ENCODE measurements at regions not wholly inside any gene's neighbourhood (a gene's known extent, or its start where the extent isn't known, plus 50 kb on each side); places are given as distances from the start of the nearest gene placed in this dataset.
"Not testable (repeated sequence)": the region's sequence is repeated elsewhere in the genome, so short reads cannot be mapped to it uniquely, and the experiment has no call there.

- DNase-seq (ENCODE audit: low read depth in 3 of 3) = no peak
Observed at GRCh38 chr3:21238661-21239060, 512.3 kb downstream of the ZNF385D start.

DNA sequence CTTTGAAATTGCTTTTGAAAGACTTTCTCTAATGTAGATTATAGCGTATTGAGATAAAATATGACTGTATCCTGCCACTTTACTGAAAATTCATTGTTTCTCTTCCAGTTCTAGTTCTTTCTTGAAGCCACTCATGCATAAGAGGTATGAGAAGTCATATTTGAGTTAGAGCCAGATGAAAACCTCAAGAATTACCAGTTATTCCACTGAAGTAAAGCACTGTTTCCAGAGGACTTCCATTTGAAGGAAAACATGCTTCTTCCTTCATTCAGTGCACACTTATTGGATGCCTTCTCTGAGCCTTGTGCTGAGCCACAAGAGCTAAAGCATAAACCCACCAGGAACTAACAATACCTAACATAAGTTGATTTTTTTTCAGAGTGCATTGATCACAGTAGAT, 513.4 kb downstream of the ZNF385D start:
- no peak for DNase-seq (ENCODE audit: low read depth in 3 of 3)

GRCh38 chr3:21235491-21235890, 515.5 kb downstream of the ZNF385D start:
- no peak for DNase-seq (ENCODE audit: low read depth in 3 of 3)

DNA sequence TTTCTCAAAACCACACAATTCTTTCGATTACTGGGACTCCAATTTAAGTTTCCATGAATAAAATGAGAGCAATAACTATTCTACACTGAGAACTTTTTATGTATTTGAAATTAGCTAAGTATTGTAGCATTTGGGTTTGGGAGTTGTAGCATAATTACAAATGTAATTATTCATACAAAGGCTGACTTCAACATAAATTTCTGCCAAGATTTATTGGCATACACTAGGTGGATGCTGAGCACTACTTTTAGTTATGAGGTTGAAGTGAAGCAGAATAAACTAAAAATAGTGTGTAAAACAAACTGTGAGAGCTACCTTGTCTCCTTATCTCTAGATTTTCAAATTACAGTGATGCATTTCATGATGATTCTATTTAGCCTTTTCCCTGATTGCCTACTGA, 516.1 kb downstream of the ZNF385D start:
- no peak for DNase-seq (ENCODE audit: low read depth in 3 of 3)

- no peak for DNase-seq (ENCODE audit: low read depth in 3 of 3)
Observed at GRCh38 chr3:21229426-21230135, 521.4 kb downstream of the ZNF385D start.

DNA sequence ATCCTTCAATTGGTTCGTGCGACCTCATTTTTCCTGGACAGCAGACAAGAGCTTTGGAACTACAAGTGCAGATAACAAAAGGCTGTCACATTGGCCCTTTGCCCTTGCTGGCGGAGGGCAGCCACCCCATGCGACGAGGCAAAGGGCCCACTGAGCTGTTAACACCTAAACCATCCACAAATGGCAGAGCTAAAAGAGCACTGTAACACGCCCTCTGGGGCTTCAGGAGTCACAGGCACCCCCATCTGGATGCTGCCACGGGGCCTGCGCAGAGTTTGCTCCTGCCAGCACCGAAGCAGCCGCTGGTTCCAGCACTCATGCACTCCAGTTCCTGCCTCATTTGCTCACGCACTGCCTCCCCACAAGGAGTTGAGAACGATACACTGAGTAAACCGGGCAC, 524.9 kb downstream of the ZNF385D start:
- DNase-seq (ENCODE audit: low read depth in 3 of 3) = no peak

- DNase-seq (ENCODE audit: low read depth in 3 of 3) = no peak
Observed at GRCh38 chr3:21220944-21221343, 530.1 kb downstream of the ZNF385D start.

- no peak for DNase-seq (ENCODE audit: low read depth in 3 of 3)
Observed at GRCh38 chr3:21216598-21216997, 534.4 kb downstream of the ZNF385D start.

DNA sequence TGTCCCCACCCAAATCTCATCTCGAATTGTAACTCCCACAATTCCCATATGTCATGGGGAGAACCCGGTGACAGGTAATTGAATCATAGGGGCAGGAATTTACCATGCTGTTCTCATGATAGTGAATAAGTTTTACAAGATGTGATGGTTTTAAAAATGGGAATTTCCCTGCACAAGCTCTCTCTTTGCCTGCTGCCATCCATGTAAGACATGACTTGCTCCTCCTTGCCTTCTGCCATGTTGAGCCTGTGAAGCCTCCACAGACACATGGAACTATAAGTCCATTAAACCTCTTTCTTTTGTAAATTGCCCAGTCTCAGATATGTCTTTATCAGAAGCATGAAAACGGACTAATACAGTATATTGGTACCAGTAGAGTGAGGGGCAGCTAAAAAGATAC, 546.9 kb downstream of the ZNF385D start:
- not testable (repeated sequence) for DNase-seq (ENCODE audit: low read depth in 3 of 3)

GRCh38 chr3:21195203-21195602, 555.8 kb downstream of the ZNF385D start:
- DNase-seq (ENCODE audit: low read depth in 3 of 3) = no peak

DNA sequence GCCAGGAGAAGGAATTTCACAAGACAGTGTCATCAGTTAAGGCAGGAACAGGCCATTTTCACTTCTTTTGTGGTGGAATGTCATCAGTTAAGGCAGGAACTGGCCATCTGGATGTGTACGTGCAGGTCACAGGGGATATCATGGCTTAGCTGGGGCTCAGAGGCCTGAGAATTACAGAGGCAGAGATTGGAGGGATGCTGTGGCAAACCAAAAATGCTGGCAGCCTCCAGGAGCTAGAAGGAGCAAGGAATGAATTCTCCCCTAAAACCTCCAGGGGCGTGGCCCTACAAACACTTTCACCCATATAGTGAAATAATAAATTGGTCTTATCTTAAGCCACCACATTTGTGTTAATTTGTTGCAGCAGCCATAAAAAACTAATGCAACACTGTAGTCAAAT, 557.0 kb downstream of the ZNF385D start:
- not testable (repeated sequence) for DNase-seq (ENCODE audit: low read depth in 3 of 3)

DNA sequence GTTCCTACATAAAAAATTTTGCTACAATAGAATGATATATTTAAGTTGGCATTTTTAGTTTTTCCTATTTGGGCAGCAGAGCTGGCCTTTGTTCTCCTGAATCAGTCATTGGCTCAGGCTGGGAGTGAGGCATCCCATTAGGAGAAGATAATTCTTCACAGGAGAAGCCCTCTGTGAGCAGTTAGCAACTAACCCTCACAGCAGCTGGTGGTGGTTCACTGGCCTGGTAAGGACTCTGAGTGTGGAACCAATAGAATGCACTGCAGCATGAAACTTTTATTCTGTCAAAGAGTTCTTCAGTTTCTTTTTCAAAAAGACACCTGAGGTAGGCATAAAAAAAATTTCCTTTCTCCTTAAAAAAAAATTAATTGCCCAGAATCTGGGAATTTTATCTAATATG, 562.6 kb downstream of the ZNF385D start:
- no peak for DNase-seq (ENCODE audit: low read depth in 3 of 3)

DNA sequence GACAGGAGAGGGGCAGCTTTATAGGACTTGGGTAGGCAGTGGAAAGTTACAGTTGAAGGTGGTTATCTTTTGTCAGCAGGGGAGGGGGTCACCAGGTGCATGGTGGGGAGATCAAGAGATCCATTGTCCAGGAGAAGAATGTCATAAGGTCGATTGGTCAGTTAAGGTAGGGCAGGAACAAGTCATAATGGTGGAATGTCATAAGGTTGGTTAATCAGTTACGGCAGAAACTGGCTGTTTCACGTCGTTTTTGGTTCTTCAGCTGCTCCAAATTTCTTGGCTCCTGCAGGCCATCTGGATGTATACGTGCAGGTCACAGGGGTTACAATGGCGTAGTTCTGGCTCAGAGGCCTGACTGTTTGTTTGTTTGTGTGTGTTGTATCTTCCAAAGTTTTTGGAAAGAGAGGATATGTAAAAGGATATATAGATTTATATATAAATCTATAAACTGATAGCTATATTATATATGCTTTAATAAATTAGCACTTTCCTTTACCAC, 565.1 kb downstream of the ZNF385D start:
- DNase-seq (ENCODE audit: low read depth in 3 of 3) = no peak

DNA sequence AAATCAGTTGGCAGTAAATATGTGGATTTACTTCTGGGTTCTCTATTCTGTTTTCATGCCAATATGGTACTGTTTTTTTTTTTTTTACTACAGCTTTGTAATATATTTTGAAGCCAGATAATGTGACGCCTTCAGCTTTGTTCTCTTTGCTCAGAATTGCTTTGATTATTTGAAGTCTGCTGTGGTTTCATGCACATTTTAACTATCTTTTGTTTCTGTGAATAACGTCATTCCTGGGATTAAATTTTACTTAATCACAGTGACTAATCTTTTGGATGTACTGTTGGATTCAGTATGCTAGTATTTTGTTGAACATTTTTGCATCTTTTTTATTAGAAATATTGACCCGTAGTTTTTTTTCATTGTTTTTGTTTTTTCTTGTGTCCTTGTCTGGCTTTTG, 576.5 kb downstream of the ZNF385D start:
- DNase-seq (ENCODE audit: low read depth in 3 of 3) = no peak

GRCh38 chr3:21170964-21171363, 580.0 kb downstream of the ZNF385D start:
- DNase-seq (ENCODE audit: low read depth in 3 of 3) = no peak

DNA sequence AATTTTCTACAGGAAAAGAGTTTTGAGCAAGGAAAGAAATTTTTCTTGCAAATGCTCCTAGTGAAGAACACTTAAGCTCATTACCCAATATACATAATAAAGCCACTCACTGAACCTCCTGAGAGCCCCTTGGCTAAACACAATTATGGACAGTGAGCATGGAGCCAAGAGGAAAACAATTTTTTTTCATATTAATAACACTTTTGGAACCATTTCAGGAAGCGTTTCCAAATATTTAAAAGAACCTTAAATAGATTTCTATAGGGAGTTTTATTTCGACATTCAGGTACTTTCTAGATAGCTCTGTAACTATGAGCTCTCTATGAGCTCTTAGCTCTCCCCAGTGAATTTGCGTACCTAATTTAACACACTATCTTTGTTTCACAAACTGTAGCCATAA, 581.1 kb downstream of the ZNF385D start:
- DNase-seq (ENCODE audit: low read depth in 3 of 3) = no peak

- no peak for DNase-seq (ENCODE audit: low read depth in 3 of 3)
Observed at GRCh38 chr3:21168471-21168870, 582.5 kb downstream of the ZNF385D start.

DNA sequence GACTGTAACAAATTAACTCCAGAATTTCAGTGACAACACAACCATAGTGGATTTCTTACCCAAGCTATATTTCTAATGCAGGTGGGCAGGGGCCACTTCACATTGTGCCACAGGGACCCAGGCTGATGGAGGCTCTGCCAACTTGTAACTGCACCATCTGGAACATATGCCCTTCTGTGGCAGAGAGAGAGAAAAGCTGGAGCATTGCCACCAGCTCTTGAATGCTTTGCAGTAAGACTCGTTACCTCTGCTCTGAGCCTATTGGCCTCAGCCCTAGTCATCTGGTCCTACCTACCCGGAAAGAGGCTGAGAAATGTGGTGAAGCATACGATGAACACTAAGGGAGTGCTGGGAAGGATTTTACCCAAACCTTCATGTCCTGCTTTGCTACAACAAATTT, 587.1 kb downstream of the ZNF385D start:
- no peak for DNase-seq (ENCODE audit: low read depth in 3 of 3)

DNA sequence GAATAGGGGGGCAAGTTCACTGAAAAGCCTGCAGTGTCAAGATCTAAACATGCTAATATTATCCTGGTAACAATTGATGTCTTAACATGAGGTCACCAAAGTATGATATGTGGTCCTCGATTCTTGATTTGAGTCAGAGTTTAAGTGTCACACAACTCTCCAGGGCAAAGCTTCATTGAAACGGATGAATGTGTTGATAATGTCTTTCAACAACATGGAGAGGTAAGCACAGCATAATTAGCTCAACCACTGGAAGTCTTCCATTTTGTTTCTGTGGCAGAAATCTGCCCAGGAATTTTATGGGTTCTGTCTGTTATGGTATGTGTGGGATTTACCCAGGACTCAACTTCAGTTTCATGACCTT, 591.5 kb downstream of the ZNF385D start:
- DNase-seq (ENCODE audit: low read depth in 3 of 3) = no peak

DNA sequence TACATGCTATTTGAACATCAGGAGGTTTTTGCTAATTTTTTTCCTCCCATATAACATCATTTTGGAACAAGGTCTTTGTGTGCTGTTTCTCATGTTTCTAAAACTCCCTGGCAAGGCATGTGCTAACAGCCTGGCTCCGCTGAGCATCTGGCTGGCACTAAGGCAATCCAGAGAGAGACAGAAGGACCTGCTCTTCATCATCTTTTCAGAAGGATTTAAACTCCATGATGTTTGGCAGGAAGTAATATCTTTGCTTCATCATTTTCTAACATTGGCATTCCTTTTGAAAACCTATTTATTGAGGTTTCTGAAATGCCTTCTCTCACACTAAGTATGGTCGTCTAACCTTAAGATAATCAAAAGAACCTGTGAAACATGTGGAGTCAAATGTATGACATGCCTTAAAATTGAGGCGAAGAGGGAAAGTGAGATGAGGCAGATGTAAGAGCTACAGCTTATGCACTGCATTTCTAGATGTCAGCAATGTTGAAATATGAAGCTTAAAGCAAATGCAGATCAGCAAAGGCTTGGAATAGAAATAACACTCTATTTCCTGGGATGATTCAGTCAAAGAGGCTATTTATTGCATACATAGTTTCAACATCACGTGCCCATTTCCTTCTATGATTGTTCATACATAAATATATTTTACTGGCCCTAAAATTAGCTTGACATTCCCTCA, 592.0 kb downstream of the ZNF385D start:
- DNase-seq (ENCODE audit: low read depth in 3 of 3) = no peak

DNA sequence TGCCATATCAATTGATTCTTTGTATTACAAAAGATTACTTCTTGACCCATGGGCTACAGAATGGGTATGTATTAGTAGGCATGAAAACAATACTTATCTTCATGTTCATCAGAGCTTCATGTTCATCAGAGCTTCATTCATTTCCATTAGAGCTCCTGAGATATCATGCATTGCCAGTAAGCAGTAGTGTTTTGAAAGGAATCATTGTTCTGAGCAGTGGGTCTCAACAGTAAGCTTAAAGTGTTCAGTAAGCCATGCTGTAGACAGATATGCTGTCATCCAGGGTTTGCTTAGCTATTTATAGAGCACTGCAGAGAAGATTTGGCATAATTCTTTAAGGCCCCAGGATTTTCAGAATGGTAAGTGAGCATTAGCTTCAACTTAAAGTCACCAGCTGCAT, 596.1 kb downstream of the ZNF385D start:
- no peak for DNase-seq (ENCODE audit: low read depth in 3 of 3)

GRCh38 chr3:21152555-21152954, 598.5 kb downstream of the ZNF385D start:
- DNase-seq (ENCODE audit: low read depth in 3 of 3) = no peak

- no peak for DNase-seq (ENCODE audit: low read depth in 3 of 3)
Observed at GRCh38 chr3:21142949-21143348, 608.1 kb downstream of the ZNF385D start.

- DNase-seq (ENCODE audit: low read depth in 3 of 3) = no peak
Observed at GRCh38 chr3:21142031-21142430, 609.0 kb downstream of the ZNF385D start.

All from stimulated activated CD4-positive, alpha-beta T cell treated with anti-CD3 and anti-CD28 coated beads, TNF-alpha, amount 100 ng/mL, for 24 hours (primary cell).